ENCODE measurements at regions not wholly inside any gene's neighbourhood (a gene's known extent, or its start where the extent isn't known, plus 50 kb on each side); places are given as distances from the start of the nearest gene placed in this dataset.
"Not testable (repeated sequence)": the region's sequence is repeated elsewhere in the genome, so short reads cannot be mapped to it uniquely, and the experiment has no call there.

- H4K20me1 ChIP-seq (ENCODE audit: control insufficient read depth, extremely low read depth, insufficient read depth, low read length); H3K27ac ChIP-seq (ENCODE audit: control insufficient read depth, insufficient read depth, low read length); H2AFZ ChIP-seq (ENCODE audit: control insufficient read depth, low read length); H3K36me3 ChIP-seq (ENCODE audit: control insufficient read depth in 2 of 2, extremely low read depth in 1 of 2, insufficient read depth in 2 of 2, low read length in 2 of 2); H3K9me1 ChIP-seq (ENCODE audit: control insufficient read depth, extremely low read depth, insufficient read depth, low read length); DNase-seq (ENCODE audit: low read depth, low spot score); H3K4me2 ChIP-seq (ENCODE audit: control insufficient read depth, extremely low read depth, insufficient read depth, low read depth, low read length); H3K79me2 ChIP-seq (ENCODE audit: control insufficient read depth, insufficient read depth, low read length); H3K4me3 ChIP-seq (ENCODE audit: control insufficient read depth in 2 of 3, extremely low read depth in 1 of 3, insufficient read depth in 2 of 3, low read depth in 1 of 3, low read length in 3 of 3); H3K4me1 ChIP-seq (ENCODE audit: control insufficient read depth, extremely low read depth, insufficient read depth, low read length); FAIRE-seq; dilution Hi-C loops (cut with MboI; ENCODE audit: extremely low pct_ligation_motif_present, low sequenced_read_pairs); H3K9me3 ChIP-seq (ENCODE audit: control insufficient read depth, low read depth, low read length); H3K27me3 ChIP-seq (ENCODE audit: control insufficient read depth, extremely low read depth, insufficient read depth, low read length); H3K9ac ChIP-seq (ENCODE audit: control insufficient read depth, extremely low read depth, insufficient read depth, low read length): not testable (repeated sequence)
Measured at GRCh38 chr3:185306286-185306685, 52.4 kb upstream of the EHHADH start.

- Histone ChIP-seq H3K4me3 (ENCODE audit: control insufficient read depth in 2 of 3, extremely low read depth in 1 of 3, insufficient read depth in 2 of 3, low read depth in 1 of 3, low read length in 3 of 3) (no peak overlapping the region), H3K4me2 (ENCODE audit: control insufficient read depth, extremely low read depth, insufficient read depth, low read depth, low read length) (no peak overlapping the region), H3K36me3 (ENCODE audit: control insufficient read depth in 2 of 2, extremely low read depth in 1 of 2, insufficient read depth in 2 of 2, low read length in 2 of 2) (no peaks in the 10 kb centered on the region), H3K27ac (ENCODE audit: control insufficient read depth, insufficient read depth, low read length) (no peak overlapping the region), H3K9me1 (ENCODE audit: control insufficient read depth, extremely low read depth, insufficient read depth, low read length) (no peaks in the 10 kb centered on the region), H2AFZ (ENCODE audit: control insufficient read depth, low read length) (no peak overlapping the region), H3K9ac (ENCODE audit: control insufficient read depth, extremely low read depth, insufficient read depth, low read length) (no peak overlapping the region), H4K20me1 (ENCODE audit: control insufficient read depth, extremely low read depth, insufficient read depth, low read length) (no peaks in the 10 kb centered on the region), H3K27me3 (ENCODE audit: control insufficient read depth, extremely low read depth, insufficient read depth, low read length) (no peaks in the 10 kb centered on the region), H3K79me2 (ENCODE audit: control insufficient read depth, insufficient read depth, low read length) (no peaks in the 10 kb centered on the region), H3K9me3 (ENCODE audit: control insufficient read depth, low read depth, low read length) (no peaks in the 10 kb centered on the region), H3K4me1 (ENCODE audit: control insufficient read depth, extremely low read depth, insufficient read depth, low read length) (no peaks in the 10 kb centered on the region)
- DNase-seq (ENCODE audit: low read depth, low spot score) (no peak), FAIRE-seq (no peak)
- no peak for TF ChIP-seq EZH2 (IDR thresholded peaks at IDR 0.05; ENCODE audit: low read length)
- TF ChIP-seq CTCF (optimal IDR thresholded peaks at IDR 0.05 in 1 of 3, IDR thresholded peaks at IDR 0.05 in 1 of 3, conservative IDR thresholded peaks at IDR 0.05 in 1 of 3; ENCODE audit: extremely low read depth in 1 of 3, insufficient read depth in 2 of 3, low read length in 3 of 3) = no peak
- dilution Hi-C loops (cut with MboI; ENCODE audit: extremely low pct_ligation_motif_present, low sequenced_read_pairs) = no loop called here
Measured at GRCh38 chr3:185306847-185307246, 53.0 kb upstream of the EHHADH start.

- Histone ChIP-seq H3K4me2 (ENCODE audit: control insufficient read depth, extremely low read depth, insufficient read depth, low read depth, low read length) (no peak overlapping the region), H3K27ac (ENCODE audit: control insufficient read depth, insufficient read depth, low read length) (no peak overlapping the region), H2AFZ (ENCODE audit: control insufficient read depth, low read length) (no peak overlapping the region), H3K9me3 (ENCODE audit: control insufficient read depth, low read depth, low read length) (no peaks in the 10 kb centered on the region), H3K79me2 (ENCODE audit: control insufficient read depth, insufficient read depth, low read length) (no peaks in the 10 kb centered on the region), H3K4me3 (ENCODE audit: control insufficient read depth in 2 of 3, extremely low read depth in 1 of 3, insufficient read depth in 2 of 3, low read depth in 1 of 3, low read length in 3 of 3) (no peak overlapping the region), H3K36me3 (ENCODE audit: control insufficient read depth in 2 of 2, extremely low read depth in 1 of 2, insufficient read depth in 2 of 2, low read length in 2 of 2) (no peaks in the 10 kb centered on the region), H4K20me1 (ENCODE audit: control insufficient read depth, extremely low read depth, insufficient read depth, low read length) (no peaks in the 10 kb centered on the region), H3K4me1 (ENCODE audit: control insufficient read depth, extremely low read depth, insufficient read depth, low read length) (no peaks in the 10 kb centered on the region), H3K27me3 (ENCODE audit: control insufficient read depth, extremely low read depth, insufficient read depth, low read length) (no peaks in the 10 kb centered on the region), H3K9ac (ENCODE audit: control insufficient read depth, extremely low read depth, insufficient read depth, low read length) (no peak overlapping the region), H3K9me1 (ENCODE audit: control insufficient read depth, extremely low read depth, insufficient read depth, low read length) (no peaks in the 10 kb centered on the region)
- TF ChIP-seq CTCF (optimal IDR thresholded peaks at IDR 0.05 in 1 of 3, IDR thresholded peaks at IDR 0.05 in 1 of 3, conservative IDR thresholded peaks at IDR 0.05 in 1 of 3; ENCODE audit: extremely low read depth in 1 of 3, insufficient read depth in 2 of 3, low read length in 3 of 3) (peak; percentile 51 to 84 (median 82)), EZH2 (IDR thresholded peaks at IDR 0.05; ENCODE audit: low read length) (no peak)
- dilution Hi-C loops (cut with MboI; ENCODE audit: extremely low pct_ligation_motif_present, low sequenced_read_pairs) = no loop called here
- DNase-seq (ENCODE audit: low read depth, low spot score) (peak; percentile 48), FAIRE-seq (peak; percentile 84)
Measured at GRCh38 chr3:185308126-185308754, 54.4 kb upstream of the EHHADH start.
